ENCODE measurements at regions not wholly inside any gene's neighbourhood (a gene's known extent, or its start where the extent isn't known, plus 50 kb on each side); places are given as distances from the start of the nearest gene placed in this dataset.

GRCh38 chrX:22666441-22666840, 333.3 kb upstream of the DDX53 start:
- Histone ChIP-seq H3K36me3 (ENCODE audit: insufficient read depth, low read length) (no peaks in the 10 kb centered on the region), H3K4me1 (ENCODE audit: control insufficient read depth, insufficient read depth, low read length) (no peaks in the 10 kb centered on the region), H3K4me2 (ENCODE audit: low read length) (no peak overlapping the region), H3K4me3 (ENCODE audit: low read length) (no peak overlapping the region), H3K9me3 (replicated peaks; ENCODE audit: low read length) (no peaks in the 10 kb centered on the region), H3K9ac (ENCODE audit: low read depth, low read length) (no peak overlapping the region), H3K27me3 (ENCODE audit: control insufficient read depth, insufficient read depth, low read length) (no peaks in the 10 kb centered on the region)

- no peaks in the 10 kb centered on the region for H3K9me3 ChIP-seq (replicated peaks; ENCODE audit: low read length)
- no peaks in the 10 kb centered on the region for H3K4me1 ChIP-seq (ENCODE audit: control insufficient read depth, insufficient read depth, low read length)
- H3K4me2 ChIP-seq (ENCODE audit: low read length), result no peak overlapping the region
- H3K9ac ChIP-seq (ENCODE audit: low read depth, low read length), result no peak overlapping the region
- H3K36me3 ChIP-seq (ENCODE audit: insufficient read depth, low read length), result no peaks in the 10 kb centered on the region
- no peaks in the 10 kb centered on the region for H3K27me3 ChIP-seq (ENCODE audit: control insufficient read depth, insufficient read depth, low read length)
- H3K4me3 ChIP-seq (ENCODE audit: low read length), result no peak overlapping the region
Observed at GRCh38 chrX:22674932-22675331, 324.8 kb upstream of the DDX53 start.

- no peak overlapping the region for H3K9ac ChIP-seq (ENCODE audit: low read depth, low read length)
- no peak overlapping the region for H3K4me3 ChIP-seq (ENCODE audit: low read length)
- no peaks in the 10 kb centered on the region for H3K9me3 ChIP-seq (replicated peaks; ENCODE audit: low read length)
- H3K27me3 ChIP-seq (ENCODE audit: control insufficient read depth, insufficient read depth, low read length), result no peaks in the 10 kb centered on the region
- no peaks in the 10 kb centered on the region for H3K36me3 ChIP-seq (ENCODE audit: insufficient read depth, low read length)
- no peak overlapping the region for H3K4me2 ChIP-seq (ENCODE audit: low read length)
- peaks cover 13% of the 10 kb centered on the region for H3K4me1 ChIP-seq (ENCODE audit: control insufficient read depth, insufficient read depth, low read length)
Observed at GRCh38 chrX:22686138-22686541, 313.6 kb upstream of the DDX53 start.

- Histone ChIP-seq H3K9ac (ENCODE audit: low read depth, low read length) (no peak overlapping the region), H3K27me3 (ENCODE audit: control insufficient read depth, insufficient read depth, low read length) (no peaks in the 10 kb centered on the region), H3K4me1 (ENCODE audit: control insufficient read depth, insufficient read depth, low read length) (peaks cover 13% of the 10 kb centered on the region), H3K36me3 (ENCODE audit: insufficient read depth, low read length) (no peaks in the 10 kb centered on the region), H3K4me3 (ENCODE audit: low read length) (no peak overlapping the region), H3K4me2 (ENCODE audit: low read length) (peak overlapping the region; percentile 38), H3K9me3 (replicated peaks; ENCODE audit: low read length) (no peaks in the 10 kb centered on the region)
Observed at GRCh38 chrX:22689290-22689689, 310.5 kb upstream of the DDX53 start.

GRCh38 chrX:22690116-22690515, 309.6 kb upstream of the DDX53 start:
- no peaks in the 10 kb centered on the region for H3K36me3 ChIP-seq (ENCODE audit: insufficient read depth, low read length)
- H3K9me3 ChIP-seq (replicated peaks; ENCODE audit: low read length), result no peaks in the 10 kb centered on the region
- peaks cover 13% of the 10 kb centered on the region for H3K4me1 ChIP-seq (ENCODE audit: control insufficient read depth, insufficient read depth, low read length)
- no peak overlapping the region for H3K4me3 ChIP-seq (ENCODE audit: low read length)
- H3K4me2 ChIP-seq (ENCODE audit: low read length), result peak overlapping the region; percentile 38
- no peak overlapping the region for H3K9ac ChIP-seq (ENCODE audit: low read depth, low read length)
- H3K27me3 ChIP-seq (ENCODE audit: control insufficient read depth, insufficient read depth, low read length), result no peaks in the 10 kb centered on the region

- Histone ChIP-seq H3K36me3 (ENCODE audit: insufficient read depth, low read length) (no peaks in the 10 kb centered on the region), H3K9ac (ENCODE audit: low read depth, low read length) (no peak overlapping the region)
Observed at GRCh38 chrX:22691966-22692565, 307.7 kb upstream of the DDX53 start.

GRCh38 chrX:22698151-22698550, 301.6 kb upstream of the DDX53 start:
- no peaks in the 10 kb centered on the region for H3K27me3 ChIP-seq (ENCODE audit: control insufficient read depth, insufficient read depth, low read length)
- H3K9ac ChIP-seq (ENCODE audit: low read depth, low read length), result no peak overlapping the region
- H3K36me3 ChIP-seq (ENCODE audit: insufficient read depth, low read length), result no peaks in the 10 kb centered on the region
- no peaks in the 10 kb centered on the region for H3K4me1 ChIP-seq (ENCODE audit: control insufficient read depth, insufficient read depth, low read length)
- no peak overlapping the region for H3K4me3 ChIP-seq (ENCODE audit: low read length)
- no peaks in the 10 kb centered on the region for H3K9me3 ChIP-seq (replicated peaks; ENCODE audit: low read length)
- H3K4me2 ChIP-seq (ENCODE audit: low read length), result no peak overlapping the region

More at GRCh38 chrX:22691966-22692565, 307.7 kb upstream of the DDX53 start:
- Histone ChIP-seq H3K4me3 (ENCODE audit: low read length) (no peak overlapping the region), H3K4me2 (ENCODE audit: low read length) (no peak overlapping the region), H3K4me1 (ENCODE audit: control insufficient read depth, insufficient read depth, low read length) (peaks cover 7% of the 10 kb centered on the region), H3K9me3 (replicated peaks; ENCODE audit: low read length) (no peaks in the 10 kb centered on the region), H3K27me3 (ENCODE audit: control insufficient read depth, insufficient read depth, low read length) (no peaks in the 10 kb centered on the region)

- peak overlapping the region; percentile 14 for H3K9ac ChIP-seq (ENCODE audit: low read depth, low read length)
- no peaks in the 10 kb centered on the region for H3K9me3 ChIP-seq (replicated peaks; ENCODE audit: low read length)
- H3K4me1 ChIP-seq (ENCODE audit: control insufficient read depth, insufficient read depth, low read length), result no peaks in the 10 kb centered on the region
- H3K4me2 ChIP-seq (ENCODE audit: low read length), result peak overlapping the region; percentile 9
- no peak overlapping the region for H3K4me3 ChIP-seq (ENCODE audit: low read length)
- H3K36me3 ChIP-seq (ENCODE audit: insufficient read depth, low read length), result no peaks in the 10 kb centered on the region
- H3K27me3 ChIP-seq (ENCODE audit: control insufficient read depth, insufficient read depth, low read length), result no peaks in the 10 kb centered on the region
Observed at GRCh38 chrX:22699581-22700091, 300.1 kb upstream of the DDX53 start.

- no peak overlapping the region for H3K4me3 ChIP-seq (ENCODE audit: low read length)
- H3K9ac ChIP-seq (ENCODE audit: low read depth, low read length), result no peak overlapping the region
- no peak overlapping the region for H3K4me2 ChIP-seq (ENCODE audit: low read length)
- no peaks in the 10 kb centered on the region for H3K27me3 ChIP-seq (ENCODE audit: control insufficient read depth, insufficient read depth, low read length)
- H3K4me1 ChIP-seq (ENCODE audit: control insufficient read depth, insufficient read depth, low read length), result no peaks in the 10 kb centered on the region
- no peaks in the 10 kb centered on the region for H3K9me3 ChIP-seq (replicated peaks; ENCODE audit: low read length)
- no peaks in the 10 kb centered on the region for H3K36me3 ChIP-seq (ENCODE audit: insufficient read depth, low read length)
Observed at GRCh38 chrX:22712942-22713341, 286.8 kb upstream of the DDX53 start.

GRCh38 chrX:22730542-22730941, 269.2 kb upstream of the DDX53 start:
- Histone ChIP-seq H3K4me1 (ENCODE audit: control insufficient read depth, insufficient read depth, low read length) (no peaks in the 10 kb centered on the region), H3K4me2 (ENCODE audit: low read length) (no peak overlapping the region), H3K9ac (ENCODE audit: low read depth, low read length) (no peak overlapping the region), H3K9me3 (replicated peaks; ENCODE audit: low read length) (no peaks in the 10 kb centered on the region), H3K4me3 (ENCODE audit: low read length) (no peak overlapping the region), H3K27me3 (ENCODE audit: control insufficient read depth, insufficient read depth, low read length) (no peaks in the 10 kb centered on the region), H3K36me3 (ENCODE audit: insufficient read depth, low read length) (no peaks in the 10 kb centered on the region)

GRCh38 chrX:22737541-22737940, 262.2 kb upstream of the DDX53 start:
- Histone ChIP-seq H3K9ac (ENCODE audit: low read depth, low read length) (no peak overlapping the region), H3K4me2 (ENCODE audit: low read length) (no peak overlapping the region), H3K36me3 (ENCODE audit: insufficient read depth, low read length) (no peaks in the 10 kb centered on the region), H3K4me3 (ENCODE audit: low read length) (no peak overlapping the region), H3K9me3 (replicated peaks; ENCODE audit: low read length) (no peaks in the 10 kb centered on the region), H3K27me3 (ENCODE audit: control insufficient read depth, insufficient read depth, low read length) (no peaks in the 10 kb centered on the region), H3K4me1 (ENCODE audit: control insufficient read depth, insufficient read depth, low read length) (no peaks in the 10 kb centered on the region)

- H3K4me1 ChIP-seq (ENCODE audit: control insufficient read depth, insufficient read depth, low read length), result no peaks in the 10 kb centered on the region
- no peak overlapping the region for H3K4me3 ChIP-seq (ENCODE audit: low read length)
- no peak overlapping the region for H3K9ac ChIP-seq (ENCODE audit: low read depth, low read length)
- H3K9me3 ChIP-seq (replicated peaks; ENCODE audit: low read length), result no peaks in the 10 kb centered on the region
- H3K27me3 ChIP-seq (ENCODE audit: control insufficient read depth, insufficient read depth, low read length), result no peaks in the 10 kb centered on the region
- no peak overlapping the region for H3K4me2 ChIP-seq (ENCODE audit: low read length)
- H3K36me3 ChIP-seq (ENCODE audit: insufficient read depth, low read length), result no peaks in the 10 kb centered on the region
Observed at GRCh38 chrX:22739276-22739675, 260.5 kb upstream of the DDX53 start.
